ENCODE measurements at regions not wholly inside any gene's neighbourhood (a gene's known extent, or its start where the extent isn't known, plus 50 kb on each side); places are given as distances from the start of the nearest gene placed in this dataset.
A peak's percentile ranks its signal among the peaks of the same experiment; 100 is the strongest.
"Not testable (repeated sequence)": the region's sequence is repeated elsewhere in the genome, so short reads cannot be mapped to it uniquely, and the experiment has no call there.

GRCh38 chr4:86497980-86498862, 95.9 kb upstream of the PTPN13 start:
- Mint-ChIP-seq H3K4me1 (no peaks in the 10 kb centered on the region), H3K27me3 (peaks cover 7% of the 10 kb centered on the region), H3K27ac (no peak overlapping the region), H3K4me3 (no peak overlapping the region), H3K9me3 (no peaks in the 10 kb centered on the region)
- ATAC-seq (peak; percentile 81), DNase-seq (no peak)

DNA sequence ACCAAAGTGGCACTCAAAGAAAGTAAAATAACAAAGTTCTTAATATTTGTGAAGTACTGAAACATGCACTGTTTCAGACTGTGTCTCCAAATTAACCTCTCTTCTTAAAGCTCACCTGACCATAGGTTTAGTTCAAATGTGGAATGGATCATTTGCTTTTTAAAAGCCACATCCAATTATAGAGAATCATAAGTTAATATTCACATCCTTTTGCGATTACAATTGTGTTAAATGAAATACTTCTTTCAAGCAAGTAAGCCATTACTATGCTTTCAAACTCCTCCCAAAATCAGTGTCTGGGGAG, 95.3 kb upstream of the PTPN13 start:
- no peak for ATAC-seq
- DNase-seq, result no peak
- Mint-ChIP-seq H3K4me3 (no peak overlapping the region), H3K27ac (no peak overlapping the region), H3K27me3 (peaks cover 12% of the 10 kb centered on the region), H3K4me1 (no peaks in the 10 kb centered on the region), H3K9me3 (no peaks in the 10 kb centered on the region)

DNA sequence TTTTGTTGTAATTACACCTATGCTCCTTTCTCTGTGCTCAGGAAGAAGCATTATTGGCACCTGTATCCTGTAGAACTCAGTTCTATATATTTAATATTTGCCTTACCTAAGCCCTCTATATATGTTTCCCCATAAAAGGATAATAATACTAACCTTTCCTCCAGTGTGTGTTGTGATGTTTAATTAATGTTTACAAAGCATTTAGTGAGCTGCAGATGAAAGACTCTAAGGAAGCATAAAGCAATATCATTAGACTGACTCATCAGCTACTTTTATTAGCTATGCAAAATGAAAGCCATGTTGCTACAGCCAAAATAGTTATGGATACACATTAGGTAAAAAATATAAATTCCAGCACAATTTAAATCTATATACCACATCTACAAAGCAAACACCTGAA, 93.6 kb upstream of the PTPN13 start:
- H3K4me3 Mint-ChIP-seq, result no peak overlapping the region
- H3K27me3 Mint-ChIP-seq, result peaks cover 15% of the 10 kb centered on the region
- no peaks in the 10 kb centered on the region for H3K4me1 Mint-ChIP-seq
- no peak overlapping the region for H3K27ac Mint-ChIP-seq
- ATAC-seq (no peak), DNase-seq (no peak)
- H3K9me3 Mint-ChIP-seq, result no peaks in the 10 kb centered on the region

DNA sequence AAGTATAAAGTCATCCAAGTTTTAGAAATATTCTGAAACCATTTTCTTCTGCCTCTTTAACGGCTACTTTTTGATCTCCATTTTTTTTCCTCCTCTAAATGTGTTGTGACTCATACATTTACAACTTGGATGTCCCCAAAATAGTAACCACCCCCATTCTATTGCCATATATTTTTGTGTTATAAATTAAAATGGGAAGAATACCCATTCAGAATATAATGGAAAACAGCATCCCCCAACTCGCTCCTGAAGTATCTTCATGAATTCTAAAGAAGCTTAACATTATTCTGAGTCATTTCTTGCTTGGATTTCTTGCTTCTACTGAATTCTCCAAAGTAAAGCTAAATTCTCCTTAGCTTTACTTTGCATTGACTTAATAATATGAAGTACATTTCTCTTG, 92.0 kb upstream of the PTPN13 start:
- Mint-ChIP-seq H3K4me3 (no peak overlapping the region), H3K27ac (no peak overlapping the region), H3K9me3 (no peaks in the 10 kb centered on the region), H3K4me1 (no peaks in the 10 kb centered on the region), H3K27me3 (peaks cover 15% of the 10 kb centered on the region)
- ATAC-seq (no peak), DNase-seq (no peak)

GRCh38 chr4:86506591-86506990, 87.5 kb upstream of the PTPN13 start:
- no peaks in the 10 kb centered on the region for H3K4me1 Mint-ChIP-seq
- H3K9me3 Mint-ChIP-seq, result no peaks in the 10 kb centered on the region
- no peak overlapping the region for H3K4me3 Mint-ChIP-seq
- ATAC-seq, result no peak
- H3K27me3 Mint-ChIP-seq, result peaks cover 15% of the 10 kb centered on the region
- DNase-seq, result no peak
- no peak overlapping the region for H3K27ac Mint-ChIP-seq

- no peak for ATAC-seq
- H3K4me3 Mint-ChIP-seq, result no peak overlapping the region
These were observed 85.7 kb upstream of the PTPN13 start for GRCh38 chr4:86508436-86508835.

DNA sequence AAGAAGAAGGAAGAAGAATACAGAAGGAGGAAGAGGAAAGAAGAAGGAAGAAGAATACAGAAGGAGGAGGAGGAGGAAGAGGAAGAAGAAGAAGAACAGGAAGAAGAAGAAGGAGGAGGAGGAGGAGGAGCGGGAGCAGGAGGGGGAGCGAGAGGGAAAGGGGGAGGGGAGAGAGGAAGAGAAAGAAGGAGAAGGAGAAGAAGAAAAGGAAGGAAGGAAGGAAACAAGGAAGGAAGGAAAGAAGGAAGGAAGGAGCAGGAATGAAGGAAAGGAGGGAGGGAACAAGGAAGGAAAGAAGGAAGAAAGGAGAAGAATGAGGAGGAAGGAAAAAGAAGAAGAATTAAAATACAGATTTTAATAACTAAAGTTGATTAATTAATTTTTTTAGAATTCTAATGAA, 82.5 kb upstream of the PTPN13 start:
- Mint-ChIP-seq H3K27me3 (no peaks in the 10 kb centered on the region), H3K4me3 (no peak overlapping the region), H3K9me3 (peaks cover 0 to 4% of the 10 kb centered on the region in 2 donors), H3K4me1 (no peaks in the 10 kb centered on the region), H3K27ac (peak overlapping the region in 1 of 2 donors; percentile 83)
- no peak for ATAC-seq
- DNase-seq, result no peak

More at GRCh38 chr4:86508436-86508835, 85.7 kb upstream of the PTPN13 start:
- Mint-ChIP-seq H3K4me1 (no peaks in the 10 kb centered on the region), H3K27me3 (peaks cover 7% of the 10 kb centered on the region), H3K27ac (no peak overlapping the region), H3K9me3 (no peaks in the 10 kb centered on the region)
- DNase-seq, result no peak

DNA sequence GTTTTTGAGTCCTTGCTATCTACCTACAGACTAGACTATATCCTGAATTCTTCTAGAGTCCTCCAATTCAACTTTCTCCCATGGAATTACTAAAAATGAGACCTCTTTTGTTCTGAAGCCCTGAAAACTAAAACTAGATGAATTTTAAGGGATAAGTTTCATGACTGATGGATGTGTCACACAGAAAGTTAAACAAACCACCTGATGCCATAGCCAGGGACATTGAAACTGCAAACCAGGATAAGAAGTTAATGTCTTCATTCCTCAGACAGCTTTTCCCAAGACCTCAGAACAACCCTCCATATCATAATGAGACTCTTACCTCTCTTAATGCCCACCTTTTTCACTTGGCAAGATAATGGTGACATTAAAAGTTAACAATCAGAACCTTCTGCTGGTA, 81.5 kb upstream of the PTPN13 start:
- H3K4me1 Mint-ChIP-seq, result no peaks in the 10 kb centered on the region
- H3K4me3 Mint-ChIP-seq, result no peak overlapping the region
- DNase-seq, result no peak
- H3K9me3 Mint-ChIP-seq, result peaks cover 0 to 5% of the 10 kb centered on the region in 2 donors
- no peak for ATAC-seq
- no peak overlapping the region for H3K27ac Mint-ChIP-seq
- H3K27me3 Mint-ChIP-seq, result no peaks in the 10 kb centered on the region

GRCh38 chr4:86515963-86516362, 78.2 kb upstream of the PTPN13 start:
- not testable (repeated sequence) for DNase-seq, ATAC-seq, H3K27ac Mint-ChIP-seq, H3K4me1 Mint-ChIP-seq, H3K4me3 Mint-ChIP-seq
- Mint-ChIP-seq H3K9me3 (peaks cover 11 to 22% of the 10 kb centered on the region in 2 donors), H3K27me3 (peaks cover 11% of the 10 kb centered on the region)

- Mint-ChIP-seq H3K27ac (no peak overlapping the region), H3K4me3 (no peak overlapping the region), H3K27me3 (peaks cover 31% of the 10 kb centered on the region), H3K4me1 (no peaks in the 10 kb centered on the region), H3K9me3 (peaks cover 29 to 30% of the 10 kb centered on the region in 2 donors)
- ATAC-seq (no peak), DNase-seq (no peak)
These were observed 72.6 kb upstream of the PTPN13 start for GRCh38 chr4:86521373-86521969.

DNA sequence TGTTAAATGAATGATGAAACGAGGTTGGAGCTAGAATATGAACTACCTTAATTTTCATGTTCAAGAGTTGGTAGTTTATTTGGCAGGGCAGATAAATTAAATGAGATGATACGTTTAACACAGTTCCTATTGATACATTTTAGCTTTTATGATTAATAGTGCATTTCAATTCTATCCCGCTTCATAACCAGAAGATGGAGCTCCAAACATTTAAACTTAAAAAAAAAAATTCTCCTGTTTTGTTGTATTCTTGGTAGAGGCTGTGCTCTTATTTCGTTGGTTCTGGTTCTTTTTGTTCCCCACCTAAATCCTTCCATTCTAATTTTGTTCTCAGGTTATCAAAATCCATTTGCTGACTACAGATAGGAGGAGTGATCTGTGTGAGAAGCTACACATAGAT, 71.8 kb upstream of the PTPN13 start:
- Mint-ChIP-seq H3K27ac (no peak overlapping the region), H3K27me3 (peaks cover 33% of the 10 kb centered on the region), H3K4me3 (no peak overlapping the region), H3K4me1 (no peaks in the 10 kb centered on the region), H3K9me3 (peaks cover 27 to 30% of the 10 kb centered on the region in 2 donors)
- ATAC-seq (no peak), DNase-seq (no peak)

- Mint-ChIP-seq H3K9me3 (peaks cover 27 to 30% of the 10 kb centered on the region in 2 donors), H3K4me1 (no peaks in the 10 kb centered on the region), H3K4me3 (no peak overlapping the region), H3K27ac (no peak overlapping the region), H3K27me3 (peaks cover 33% of the 10 kb centered on the region)
- DNase-seq, result no peak
- no peak for ATAC-seq
These were observed 70.8 kb upstream of the PTPN13 start for GRCh38 chr4:86523333-86523732.

GRCh38 chr4:86527713-86528112, 66.4 kb upstream of the PTPN13 start:
- DNase-seq, H3K4me3 Mint-ChIP-seq, ATAC-seq, H3K9me3 Mint-ChIP-seq, H3K4me1 Mint-ChIP-seq, H3K27ac Mint-ChIP-seq: not testable (repeated sequence)
- peaks cover 27% of the 10 kb centered on the region for H3K27me3 Mint-ChIP-seq

DNA sequence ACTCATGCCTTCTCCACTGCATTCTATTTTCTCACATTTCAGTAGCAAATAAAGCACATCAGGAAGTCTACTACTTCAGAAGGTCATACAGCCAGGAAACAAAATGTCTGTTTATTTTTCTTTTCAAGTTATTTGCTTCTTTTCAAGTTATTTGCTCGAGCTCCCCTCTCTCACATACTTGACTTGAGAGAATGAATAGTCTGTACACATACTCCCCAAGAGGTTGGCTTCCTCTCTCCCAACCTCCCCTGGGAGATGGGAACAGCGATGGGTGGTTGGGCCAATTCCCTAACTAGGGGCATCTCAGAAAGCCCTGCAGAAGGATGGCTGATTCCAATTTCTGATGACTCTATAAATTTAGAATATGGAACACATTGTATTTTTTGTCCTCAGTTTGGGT, 64.7 kb upstream of the PTPN13 start:
- no peak for ATAC-seq
- DNase-seq, result no peak
- H3K4me3 Mint-ChIP-seq, result no peak overlapping the region
- no peak overlapping the region for H3K27ac Mint-ChIP-seq
- peaks cover 14% of the 10 kb centered on the region for H3K27me3 Mint-ChIP-seq
- H3K4me1 Mint-ChIP-seq, result no peaks in the 10 kb centered on the region
- no peaks in the 10 kb centered on the region for H3K9me3 Mint-ChIP-seq

DNA sequence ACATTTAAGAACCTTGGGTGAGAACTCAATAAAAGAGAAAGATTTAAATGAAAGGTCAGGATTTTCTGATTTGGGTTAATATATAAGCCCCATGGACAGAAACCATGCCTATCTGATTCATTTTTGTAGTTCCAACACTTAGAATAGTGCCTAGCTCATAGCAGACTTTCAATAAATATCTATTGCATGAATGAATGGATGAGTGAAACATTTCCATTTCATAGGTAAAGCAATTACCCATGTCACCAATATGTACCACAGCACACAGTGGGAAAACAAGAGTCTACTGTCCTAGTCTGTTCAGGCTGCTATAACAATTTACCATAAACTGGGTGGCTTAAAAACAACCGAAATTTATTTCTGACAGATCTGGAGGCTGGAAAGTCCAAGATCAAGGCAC, 63.9 kb upstream of the PTPN13 start:
- Mint-ChIP-seq H3K27ac (no peak overlapping the region), H3K9me3 (no peaks in the 10 kb centered on the region), H3K27me3 (peaks cover 14% of the 10 kb centered on the region), H3K4me3 (no peak overlapping the region), H3K4me1 (no peaks in the 10 kb centered on the region)
- DNase-seq (no peak), ATAC-seq (no peak)

DNA sequence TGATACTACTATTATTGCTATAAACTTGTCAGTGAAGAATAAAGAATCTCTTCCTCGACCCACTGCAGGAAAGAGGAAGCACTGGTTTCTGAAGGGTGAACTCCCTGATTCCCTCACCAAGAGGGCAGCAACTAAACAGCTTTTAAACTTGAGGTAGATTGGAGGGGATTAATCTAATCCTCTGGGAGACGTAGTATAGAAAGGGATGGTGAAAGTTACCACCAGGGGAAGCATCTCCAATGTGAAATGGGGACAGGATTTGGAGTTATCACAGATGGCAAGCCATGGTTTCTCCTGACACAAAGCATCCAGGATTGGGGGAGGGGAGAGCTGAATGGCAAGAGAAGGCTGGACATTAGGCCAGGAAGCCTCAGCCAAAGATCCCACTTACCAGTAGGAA, 62.7 kb upstream of the PTPN13 start:
- H3K4me1 Mint-ChIP-seq, result no peaks in the 10 kb centered on the region
- no peaks in the 10 kb centered on the region for H3K9me3 Mint-ChIP-seq
- H3K27ac Mint-ChIP-seq, result no peak overlapping the region
- peaks cover 8% of the 10 kb centered on the region for H3K27me3 Mint-ChIP-seq
- DNase-seq (no peak), ATAC-seq (no peak)
- no peak overlapping the region for H3K4me3 Mint-ChIP-seq

All from stimulated activated naive CD8-positive, alpha-beta T cell treated with anti-CD3 and anti-CD28 coated beads, Interleukin-15, amount 100 ng/mL, for 72 hours (primary cell).